ENCODE measurements at regions not wholly inside any gene's neighbourhood (a gene's known extent, or its start where the extent isn't known, plus 50 kb on each side); places are given as distances from the start of the nearest gene placed in this dataset.

- TF ChIP-seq CTCF (IDR thresholded peaks at IDR 0.05): no peak
- TF ChIP-seq POLR2A (IDR thresholded peaks at IDR 0.05): no peak
These were observed 139.8 kb upstream of the HNMT start for GRCh38 chr2:137824501-137824900.

Measured in breast epithelium (tissue), 3 donors.